ENCODE measurements at regions not wholly inside any gene's neighbourhood (a gene's known extent, or its start where the extent isn't known, plus 50 kb on each side); places are given as distances from the start of the nearest gene placed in this dataset.
"Not testable (repeated sequence)": the region's sequence is repeated elsewhere in the genome, so short reads cannot be mapped to it uniquely, and the experiment has no call there.

- no peak for DNase-seq
Measured at GRCh38 chr1:61028136-61028535, 54.2 kb upstream of the NFIA start.

- DNase-seq, result not testable (repeated sequence)
Measured at GRCh38 chr1:61018068-61018467, 64.3 kb upstream of the NFIA start.

GRCh38 chr1:61017651-61018050 is 64.7 kb upstream of the NFIA start:
- no peak for DNase-seq

GRCh38 chr1:61013946-61014667 is 68.3 kb upstream of the NFIA start:
- no peak for DNase-seq

- DNase-seq, result no peak
Measured at GRCh38 chr1:61013189-61013945, 69.0 kb upstream of the NFIA start.

- DNase-seq, result no peak
Measured at GRCh38 chr1:61012341-61012761, 70.0 kb upstream of the NFIA start.

- DNase-seq, result no peak
Measured at GRCh38 chr1:61011561-61012263, 70.6 kb upstream of the NFIA start.

GRCh38 chr1:61007534-61008364 is 74.6 kb upstream of the NFIA start:
- no peak for DNase-seq

GRCh38 chr1:61005614-61006580 is 76.5 kb upstream of the NFIA start:
- no peak for DNase-seq

GRCh38 chr1:61004262-61005003 is 77.9 kb upstream of the NFIA start:
- no peak for DNase-seq

GRCh38 chr1:61000327-61000726 is 82.0 kb upstream of the NFIA start:
- no peak for DNase-seq

GRCh38 chr1:60998786-60999185 is 83.6 kb upstream of the NFIA start:
- no peak for DNase-seq

GRCh38 chr1:60994828-60995492 is 87.4 kb upstream of the NFIA start:
- DNase-seq, result no peak

GRCh38 chr1:60994369-60994768 is 88.0 kb upstream of the NFIA start:
- no peak for DNase-seq

GRCh38 chr1:60992165-60992564 is 90.2 kb upstream of the NFIA start:
- DNase-seq, result no peak

- no peak for DNase-seq
Measured at GRCh38 chr1:60990714-60991090, 91.7 kb upstream of the NFIA start.

GRCh38 chr1:60989749-60990713 is 92.3 kb upstream of the NFIA start:
- no peak for DNase-seq

- DNase-seq, result no peak
Measured at GRCh38 chr1:60988891-60989290, 93.5 kb upstream of the NFIA start.

GRCh38 chr1:60987904-60988303 is 94.5 kb upstream of the NFIA start:
- no peak for DNase-seq
